PFSK-1 (cell line): ENCODE measurements at regions not wholly inside any gene's neighbourhood (a gene's known extent, or its start where the extent isn't known, plus 50 kb on each side); places are given as distances from the start of the nearest gene placed in this dataset.

Experiments
- POLR2AphosphoS5 ChIP-seq: IDR thresholded peaks from 2 replicates; pipeline ENCODE4 v1.6.1; 2012; ENCODE audit warnings: low read depth, mild to moderate bottlenecking, control low read depth, low read length, moderate library complexity
- SIN3A ChIP-seq: IDR thresholded peaks from 2 replicates; pipeline ENCODE4 v1.6.1; 2012; ENCODE audit warnings: mild to moderate bottlenecking, low read length, moderate library complexity, borderline replicate concordance; ENCODE audit not compliant: insufficient read depth
- TF ChIP-seq, protein P1 (sequence below), 2 experiments: IDR thresholded peaks; 2 replicates each; pipeline versions ENCODE4 v1.6.1 to v1.8.0; 2011 to 2012; ENCODE audit warnings: low read depth in 2 of 2, low read length in 2 of 2, control low read depth in 1 of 2, inconsistent platforms in 1 of 2, mild to moderate bottlenecking in 1 of 2, moderate library complexity in 1 of 2; ENCODE audit not compliant: insufficient read depth in 1 of 2

DNA sequence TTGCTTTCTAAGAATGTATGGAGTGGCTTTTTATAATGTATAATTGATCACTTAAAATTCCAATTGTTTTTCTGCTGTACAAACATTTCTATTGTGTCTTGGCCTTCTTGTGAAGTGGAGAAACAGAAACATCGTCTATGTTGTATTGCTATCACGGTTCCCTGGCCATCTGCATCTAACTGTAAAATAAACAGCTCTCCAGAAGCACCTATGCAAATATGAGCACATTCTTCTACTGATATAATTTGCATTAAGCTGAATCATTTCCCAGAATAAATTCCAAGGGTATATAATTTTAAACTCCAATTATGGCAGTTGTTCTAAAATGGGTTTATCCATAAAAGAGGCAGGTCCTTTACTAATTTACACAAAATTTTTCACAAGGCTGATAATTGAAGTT is 261.6 kb upstream of the STS start:
- TF ChIP-seq POLR2AphosphoS5, result no peak
- TF ChIP-seq, protein P1, sequence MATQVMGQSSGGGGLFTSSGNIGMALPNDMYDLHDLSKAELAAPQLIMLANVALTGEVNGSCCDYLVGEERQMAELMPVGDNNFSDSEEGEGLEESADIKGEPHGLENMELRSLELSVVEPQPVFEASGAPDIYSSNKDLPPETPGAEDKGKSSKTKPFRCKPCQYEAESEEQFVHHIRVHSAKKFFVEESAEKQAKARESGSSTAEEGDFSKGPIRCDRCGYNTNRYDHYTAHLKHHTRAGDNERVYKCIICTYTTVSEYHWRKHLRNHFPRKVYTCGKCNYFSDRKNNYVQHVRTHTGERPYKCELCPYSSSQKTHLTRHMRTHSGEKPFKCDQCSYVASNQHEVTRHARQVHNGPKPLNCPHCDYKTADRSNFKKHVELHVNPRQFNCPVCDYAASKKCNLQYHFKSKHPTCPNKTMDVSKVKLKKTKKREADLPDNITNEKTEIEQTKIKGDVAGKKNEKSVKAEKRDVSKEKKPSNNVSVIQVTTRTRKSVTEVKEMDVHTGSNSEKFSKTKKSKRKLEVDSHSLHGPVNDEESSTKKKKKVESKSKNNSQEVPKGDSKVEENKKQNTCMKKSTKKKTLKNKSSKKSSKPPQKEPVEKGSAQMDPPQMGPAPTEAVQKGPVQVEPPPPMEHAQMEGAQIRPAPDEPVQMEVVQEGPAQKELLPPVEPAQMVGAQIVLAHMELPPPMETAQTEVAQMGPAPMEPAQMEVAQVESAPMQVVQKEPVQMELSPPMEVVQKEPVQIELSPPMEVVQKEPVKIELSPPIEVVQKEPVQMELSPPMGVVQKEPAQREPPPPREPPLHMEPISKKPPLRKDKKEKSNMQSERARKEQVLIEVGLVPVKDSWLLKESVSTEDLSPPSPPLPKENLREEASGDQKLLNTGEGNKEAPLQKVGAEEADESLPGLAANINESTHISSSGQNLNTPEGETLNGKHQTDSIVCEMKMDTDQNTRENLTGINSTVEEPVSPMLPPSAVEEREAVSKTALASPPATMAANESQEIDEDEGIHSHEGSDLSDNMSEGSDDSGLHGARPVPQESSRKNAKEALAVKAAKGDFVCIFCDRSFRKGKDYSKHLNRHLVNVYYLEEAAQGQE (IDR thresholded peaks at IDR 0.05; ENCODE audit: insufficient read depth in 1 of 2, low read depth in 2 of 2, low read length in 2 of 2), result no peak
- no peak for TF ChIP-seq SIN3A
